HK-2 (cell line): ENCODE measurements at regions not wholly inside any gene's neighbourhood (a gene's known extent, or its start where the extent isn't known, plus 50 kb on each side); places are given as distances from the start of the nearest gene placed in this dataset.

Source experiments
- DNase-seq: peaks from one replicate; pipeline ENCODE4 v3.0.0-alpha.2; 2018; ENCODE audit not compliant: unreplicated experiment

GRCh38 chr12:126185025-126185424, 1119.8 kb downstream of the AACS start:
- no peak for DNase-seq

- no peak for DNase-seq
These were observed 1124.6 kb downstream of the AACS start for GRCh38 chr12:126189856-126190255.

DNA sequence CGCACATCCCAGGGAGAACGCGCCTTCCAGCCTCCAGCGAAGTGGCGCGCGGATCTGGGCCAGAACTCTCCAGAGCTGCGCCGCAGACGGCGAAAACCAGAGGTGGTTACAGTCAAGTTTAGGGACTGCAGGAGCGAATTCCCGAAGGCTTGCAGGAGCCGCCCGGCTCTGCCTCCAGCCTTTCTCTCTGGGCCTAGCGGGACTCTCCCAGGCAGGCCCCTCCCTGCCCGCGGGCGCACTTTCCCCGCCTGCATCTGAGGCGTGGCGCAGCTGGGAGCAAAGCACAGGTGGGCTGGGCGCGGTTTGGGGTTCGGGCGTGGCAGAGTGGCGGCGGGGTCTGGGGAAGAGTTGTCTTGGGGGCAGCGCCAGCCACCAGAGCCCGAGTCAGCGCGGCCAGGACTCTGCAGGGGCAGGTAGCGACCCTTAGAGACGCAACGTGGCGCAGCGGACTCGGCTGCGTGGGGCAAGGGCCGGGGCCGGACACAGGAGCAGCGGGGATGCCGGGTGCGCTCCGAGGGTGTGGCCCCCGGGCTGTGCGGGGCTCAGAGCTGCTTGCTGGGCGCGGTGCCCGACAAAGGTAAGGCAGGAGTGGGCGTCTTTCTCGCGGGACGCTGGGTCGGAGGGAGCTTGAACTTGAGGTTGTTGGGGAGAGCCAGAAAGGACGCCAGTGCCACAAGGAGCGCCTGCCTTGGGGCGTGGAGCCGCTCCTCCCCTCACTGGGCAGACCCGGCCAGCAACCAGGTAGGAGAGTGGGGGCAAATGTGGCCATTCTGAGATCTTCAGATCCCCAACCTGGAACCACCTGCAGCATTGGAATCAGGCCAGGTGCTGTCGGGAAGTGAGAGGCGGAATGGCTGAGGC, 1126.0 kb downstream of the AACS start:
- DNase-seq, result no peak

DNA sequence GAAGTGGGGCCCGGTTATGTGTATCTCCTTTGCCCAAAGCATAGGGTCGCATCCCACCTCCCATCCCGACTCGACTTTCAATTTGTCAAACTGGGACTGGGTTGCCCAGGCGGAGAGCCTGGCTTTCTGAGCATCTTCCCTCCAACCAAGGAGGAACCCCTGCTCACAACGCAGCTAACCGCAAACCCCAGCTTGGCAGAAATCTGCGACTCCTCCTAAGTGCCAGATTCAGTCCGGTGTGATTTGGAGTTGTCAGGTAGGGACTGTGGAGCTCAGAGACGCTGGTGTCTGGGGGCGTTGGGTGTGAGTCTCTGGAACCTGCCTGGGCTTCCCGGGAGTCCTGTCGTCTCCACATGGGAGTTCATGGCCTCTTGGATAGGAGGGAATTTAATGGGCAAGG, 1126.7 kb downstream of the AACS start:
- DNase-seq, result no peak

- DNase-seq, result no peak
These were observed 1128.0 kb downstream of the AACS start for GRCh38 chr12:126193190-126193589.

DNA sequence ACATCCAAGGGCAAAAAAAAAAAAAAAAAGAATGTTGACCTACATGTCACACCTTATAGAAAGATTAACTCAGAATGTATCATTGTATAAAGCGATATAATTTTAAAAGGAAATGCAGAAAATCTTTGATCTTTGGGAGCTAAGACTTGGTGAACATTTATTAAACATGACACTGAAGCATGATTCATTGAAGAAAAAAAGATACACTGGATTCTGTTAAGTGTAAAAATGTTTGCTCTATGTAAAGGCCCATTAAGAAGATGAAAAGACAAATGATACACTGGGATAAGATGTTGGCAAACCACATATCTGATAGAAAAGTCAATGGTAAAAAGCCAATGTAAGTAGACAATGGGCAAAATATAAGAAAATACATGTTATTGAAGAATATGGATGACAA, 1131.0 kb downstream of the AACS start:
- DNase-seq, result no peak

GRCh38 chr12:126198516-126198915, 1133.3 kb downstream of the AACS start:
- DNase-seq, result no peak

DNA sequence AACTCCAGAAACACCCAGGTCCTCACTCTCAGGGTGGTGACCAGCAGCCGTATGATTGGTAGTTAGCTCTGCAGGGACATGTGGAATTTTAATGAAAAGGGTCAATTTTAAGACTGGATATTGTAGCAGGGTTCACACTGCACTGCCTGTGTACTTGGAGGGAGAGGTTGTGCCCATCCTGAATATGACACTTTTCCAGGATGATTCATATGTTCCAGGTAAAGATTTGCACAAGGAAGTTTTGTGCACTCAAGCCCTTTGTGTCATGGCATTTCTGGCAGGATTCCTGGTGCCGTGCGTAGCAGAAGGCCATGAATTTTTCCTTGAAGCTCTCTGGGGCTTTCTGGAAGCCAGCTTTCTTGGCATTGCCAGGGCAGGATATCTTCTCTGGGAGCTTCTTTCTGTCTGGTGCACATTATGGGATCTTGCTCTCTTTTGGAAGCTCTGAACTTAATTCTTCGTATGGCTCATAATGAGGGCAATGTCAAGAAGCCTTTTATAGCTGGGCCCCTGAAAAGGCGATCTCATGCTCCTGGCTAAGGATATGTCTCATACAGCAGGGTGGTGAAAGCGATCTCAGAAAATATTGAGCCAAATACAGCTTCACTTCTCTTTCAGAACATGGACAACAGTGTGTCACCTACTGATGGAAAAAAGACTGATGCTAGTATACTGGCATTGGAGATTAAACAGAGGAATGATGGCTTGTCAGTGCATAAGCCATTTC, 1133.9 kb downstream of the AACS start:
- DNase-seq, result no peak

- DNase-seq, result no peak
These were observed 1136.8 kb downstream of the AACS start for GRCh38 chr12:126201981-126202537.

DNA sequence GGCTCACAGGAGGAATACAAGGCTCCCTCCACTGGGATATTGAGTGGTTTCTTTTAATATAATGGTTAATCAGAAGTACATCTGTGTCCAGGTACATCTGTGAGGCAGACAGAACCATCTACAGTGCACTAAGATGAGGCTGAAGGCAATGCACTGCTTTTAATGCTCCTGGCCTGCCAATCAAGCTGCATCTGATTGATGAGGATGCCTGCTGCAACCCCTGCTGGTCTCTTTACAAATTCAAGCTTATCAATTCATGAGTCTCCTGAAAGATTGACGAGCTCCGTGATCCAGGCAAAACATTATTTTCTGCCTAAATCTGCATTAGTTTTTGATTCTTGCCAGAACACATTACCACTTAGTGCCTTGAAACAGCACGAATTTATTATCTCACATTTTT, 1139.1 kb downstream of the AACS start:
- DNase-seq, result no peak

- DNase-seq, result no peak
These were observed 1144.8 kb downstream of the AACS start for GRCh38 chr12:126210026-126210425.

GRCh38 chr12:126210448-126210847, 1145.2 kb downstream of the AACS start:
- no peak for DNase-seq

GRCh38 chr12:126212824-126213223, 1147.6 kb downstream of the AACS start:
- DNase-seq, result no peak

DNA sequence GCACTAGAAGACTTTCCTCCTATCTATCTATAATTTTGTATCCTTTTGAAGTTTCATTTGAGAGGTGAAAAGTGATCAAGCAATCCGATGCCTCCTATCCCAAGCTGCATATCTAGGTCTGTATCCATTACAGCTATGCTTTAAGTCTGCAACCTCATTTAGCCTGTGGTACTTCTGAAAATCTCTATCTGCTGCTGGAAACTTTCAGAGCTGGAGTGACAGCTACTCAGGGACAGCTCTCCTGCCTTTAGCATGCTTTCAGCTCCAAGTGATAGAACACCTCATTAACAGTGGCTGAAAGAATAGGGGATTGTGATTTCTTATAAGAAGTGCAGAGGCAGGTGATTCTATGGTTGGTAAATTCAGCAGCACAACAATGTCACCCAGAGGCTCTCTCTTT, 1153.5 kb downstream of the AACS start:
- DNase-seq, result no peak

DNA sequence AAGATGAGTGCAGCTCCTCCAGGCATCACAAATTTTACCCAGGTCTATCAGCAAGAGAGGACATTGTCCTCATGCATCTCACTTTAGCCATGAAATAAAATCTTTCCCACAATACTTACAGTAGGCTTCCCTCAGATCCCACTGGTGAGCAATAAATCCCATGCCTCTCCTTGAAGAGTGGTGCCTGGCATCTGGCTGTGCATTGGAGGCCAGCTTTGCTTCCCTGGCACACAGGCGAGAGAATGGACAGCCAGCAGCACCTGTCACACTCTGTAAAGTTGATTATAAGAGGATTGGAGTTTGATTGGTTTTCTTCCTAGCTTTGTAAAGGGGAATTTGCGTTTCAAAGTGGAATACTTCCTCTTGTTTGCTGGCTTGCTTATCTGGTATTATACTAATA, 1153.9 kb downstream of the AACS start:
- DNase-seq, result no peak

DNA sequence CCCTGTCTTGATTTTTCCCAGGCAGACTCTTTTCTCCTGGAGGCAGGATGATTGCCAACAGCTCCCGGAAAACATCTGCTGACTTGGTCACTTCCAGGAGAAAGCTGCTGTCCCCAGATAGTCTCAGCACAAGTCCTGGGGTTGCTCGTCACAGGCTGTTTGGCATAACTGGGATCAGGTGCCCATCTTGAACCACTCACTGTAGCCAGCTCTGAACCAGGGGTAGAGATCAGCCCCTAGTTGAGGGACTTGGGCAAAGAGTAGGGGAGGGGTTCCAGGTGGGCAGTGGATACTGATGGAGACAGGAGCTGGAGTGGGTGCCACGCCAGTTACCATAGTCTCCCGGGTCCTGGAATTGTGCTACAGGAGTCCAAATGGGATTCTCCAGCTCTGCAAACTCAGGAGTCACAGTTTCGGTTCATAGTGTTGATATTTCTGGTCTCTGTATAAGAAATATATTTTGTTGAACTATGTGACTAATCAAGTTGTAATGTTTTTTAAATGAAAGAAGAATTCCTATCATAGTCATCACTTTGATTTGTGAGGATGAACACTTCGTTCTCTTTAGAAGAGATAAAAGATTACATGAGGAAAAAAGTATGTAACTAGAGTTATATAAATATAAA, 1154.5 kb downstream of the AACS start:
- no peak for DNase-seq

DNA sequence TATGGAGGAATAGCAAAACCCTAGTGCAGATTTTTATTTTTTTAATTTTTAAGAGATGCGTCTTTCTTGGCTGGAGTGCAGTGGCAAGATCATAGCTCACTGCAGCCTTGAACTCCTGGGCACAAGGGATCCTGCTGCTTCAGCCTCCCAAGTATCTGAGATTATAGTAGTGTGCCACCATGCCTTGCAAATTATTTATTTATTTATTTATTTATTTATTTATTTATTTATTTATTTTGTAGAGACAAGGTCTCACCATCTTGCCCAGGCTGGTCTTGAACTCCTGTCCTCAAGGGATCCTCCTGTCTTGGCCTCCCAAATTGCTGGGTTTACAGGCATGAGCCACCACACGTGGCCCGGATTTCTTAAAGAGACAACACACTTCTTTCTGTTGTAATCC, 1158.8 kb downstream of the AACS start:
- no peak for DNase-seq

- no peak for DNase-seq
These were observed 1163.7 kb downstream of the AACS start for GRCh38 chr12:126228936-126229335.

- DNase-seq, result no peak
These were observed 1167.5 kb downstream of the AACS start for GRCh38 chr12:126232711-126233110.

GRCh38 chr12:126233625-126234024, 1168.4 kb downstream of the AACS start:
- DNase-seq, result no peak

DNA sequence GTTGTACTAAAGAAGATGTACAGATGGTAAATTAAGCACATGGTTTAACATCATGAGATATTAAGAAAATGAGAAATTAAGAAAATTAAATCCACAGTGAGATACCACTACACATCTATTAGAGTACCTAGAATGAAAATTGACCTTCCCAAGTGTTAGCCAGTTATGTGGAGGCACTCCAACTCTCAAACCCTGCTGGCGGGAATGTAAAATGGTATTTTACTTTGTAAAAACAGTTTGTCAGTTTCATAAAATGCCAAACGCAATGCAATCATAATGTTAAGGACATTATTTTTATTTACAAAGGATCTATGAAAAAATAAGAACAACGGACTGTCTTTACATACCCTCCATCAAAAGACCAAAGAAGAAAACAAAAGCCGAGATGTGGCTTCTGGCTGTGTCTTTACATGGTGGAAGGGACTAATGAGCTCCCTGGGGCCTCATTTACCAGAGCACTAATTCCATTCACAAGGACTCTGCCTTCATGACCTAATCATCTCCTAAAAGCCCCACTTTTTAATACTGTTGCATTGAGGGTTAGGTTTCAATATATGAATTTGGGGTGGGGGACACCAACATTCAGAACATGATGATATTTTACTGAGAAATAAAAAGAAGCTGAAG, 1178.7 kb downstream of the AACS start:
- no peak for DNase-seq

DNA sequence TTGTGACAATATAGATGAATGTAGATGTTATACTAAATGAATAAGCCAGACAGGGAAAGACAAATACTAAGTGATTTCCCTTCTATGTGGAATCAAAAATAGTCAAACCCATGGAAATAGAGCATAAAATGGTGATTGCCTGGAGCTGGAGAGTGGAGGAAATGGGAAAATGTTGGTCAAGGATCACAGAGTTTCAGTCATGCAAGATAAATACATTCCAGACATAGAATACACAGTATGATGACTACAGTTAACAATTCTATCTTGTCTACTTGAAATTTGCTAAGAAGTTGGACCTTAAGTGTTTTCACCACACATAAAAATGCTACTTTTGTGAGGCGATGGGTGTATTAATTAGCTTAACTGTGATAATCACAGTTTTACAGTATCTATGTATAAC, 1182.7 kb downstream of the AACS start:
- no peak for DNase-seq
